Upper lobe of right lung (tissue), 1 donor: ENCODE measurements at regions not wholly inside any gene's neighbourhood (a gene's known extent, or its start where the extent isn't known, plus 50 kb on each side); places are given as distances from the start of the nearest gene placed in this dataset.

Experiments
- ATAC-seq: fragments of 200-7000 bp; cut with Tn5 transposase; one replicate; pipeline ENCODE4 v1.9.1; 2020; ENCODE audit warnings: mild to moderate bottlenecking, moderate library complexity
- DNase-seq: peaks from one replicate; pipeline ENCODE4 v3.0.0-alpha.2; 2020
- H3K27ac ChIP-seq: fragments of 200-600 bp; one replicate; pipeline ENCODE4 v1.8.0; 2022
- H3K27me3 ChIP-seq: fragments of 200-600 bp; one replicate; pipeline ENCODE4 v1.8.0; 2022; ENCODE audit warnings: mild to moderate bottlenecking
- H3K36me3 ChIP-seq: fragments of 200-600 bp; one replicate; pipeline ENCODE4 v1.8.0; 2022
- H3K4me1 ChIP-seq: fragments of 200-600 bp; one replicate; pipeline ENCODE4 v1.8.0; 2022
- H3K4me3 ChIP-seq: fragments of 200-600 bp; one replicate; pipeline ENCODE4 v1.8.0; 2022; ENCODE audit warnings: mild to moderate bottlenecking
- H3K9me3 ChIP-seq: fragments of 200-600 bp; one replicate; pipeline ENCODE4 v1.8.0; 2022
- CTCF ChIP-seq: fragments of 200-600 bp; IDR thresholded peaks from one replicate; pipeline ENCODE4 v1.8.0; 2022; ENCODE audit warnings: antibody characterized with exemption
- intact Hi-C: fragments of 100-400 bp; cut with DNase I; formaldehyde crosslinking; loops from one replicate; pipeline ENCODE4 v1.11.0; 2022
- donor health status: DM: no; HTN: yes; CAD: no; lungs with severe emphysema.

GRCh38 chr22:47715866-47716578 is 953.6 kb downstream of the TBC1D22A start:
- intact Hi-C loops: no loop called here
- Histone ChIP-seq H3K4me1 (no peaks in the 10 kb centered on the region), H3K27ac (no peak overlapping the region), H3K9me3 (no peaks in the 10 kb centered on the region), H3K27me3 (no peaks in the 10 kb centered on the region), H3K4me3 (no peak overlapping the region), H3K36me3 (no peaks in the 10 kb centered on the region)
- DNase-seq (no peak), ATAC-seq (no peak)
- no peak for TF ChIP-seq CTCF

GRCh38 chr22:47713941-47714340 is 951.5 kb downstream of the TBC1D22A start:
- H3K4me3 ChIP-seq: no peak overlapping the region
- H3K36me3 ChIP-seq: no peaks in the 10 kb centered on the region
- no peak overlapping the region for H3K27ac ChIP-seq
- DNase-seq (no peak), ATAC-seq (no peak)
- no peaks in the 10 kb centered on the region for H3K27me3 ChIP-seq
- TF ChIP-seq CTCF: no peak
- no peaks in the 10 kb centered on the region for H3K4me1 ChIP-seq
- intact Hi-C loops: no loop called here
- H3K9me3 ChIP-seq: no peaks in the 10 kb centered on the region

- H3K4me1 ChIP-seq: no peaks in the 10 kb centered on the region
- DNase-seq: no peak
- no peak for ATAC-seq
- peaks cover 4% of the 10 kb centered on the region for H3K27me3 ChIP-seq
- intact Hi-C loops: no loop called here
- no peak overlapping the region for H3K27ac ChIP-seq
- no peaks in the 10 kb centered on the region for H3K9me3 ChIP-seq
- H3K4me3 ChIP-seq: no peak overlapping the region
- H3K36me3 ChIP-seq: no peaks in the 10 kb centered on the region
- TF ChIP-seq CTCF: no peak
Measured at GRCh38 chr22:47710135-47710534, 947.7 kb downstream of the TBC1D22A start.

GRCh38 chr22:47705350-47705749 is 942.9 kb downstream of the TBC1D22A start:
- H3K4me1 ChIP-seq: no peaks in the 10 kb centered on the region
- ATAC-seq (no peak), DNase-seq (no peak)
- intact Hi-C loops: no loop called here
- H3K27me3 ChIP-seq: peaks cover 18% of the 10 kb centered on the region
- H3K27ac ChIP-seq: no peak overlapping the region
- no peak for TF ChIP-seq CTCF
- no peaks in the 10 kb centered on the region for H3K36me3 ChIP-seq
- no peak overlapping the region for H3K4me3 ChIP-seq
- H3K9me3 ChIP-seq: no peaks in the 10 kb centered on the region

GRCh38 chr22:47698906-47699305 is 936.5 kb downstream of the TBC1D22A start:
- H3K36me3 ChIP-seq: no peaks in the 10 kb centered on the region
- no peak overlapping the region for H3K27ac ChIP-seq
- no peaks in the 10 kb centered on the region for H3K4me1 ChIP-seq
- H3K27me3 ChIP-seq: peaks cover 7% of the 10 kb centered on the region
- no peaks in the 10 kb centered on the region for H3K9me3 ChIP-seq
- ATAC-seq (no peak), DNase-seq (no peak)
- no peak for TF ChIP-seq CTCF
- no peak overlapping the region for H3K4me3 ChIP-seq
- intact Hi-C loops: no loop called here

GRCh38 chr22:47697861-47698260 is 935.4 kb downstream of the TBC1D22A start:
- H3K36me3 ChIP-seq: no peaks in the 10 kb centered on the region
- H3K9me3 ChIP-seq: no peaks in the 10 kb centered on the region
- TF ChIP-seq CTCF: no peak
- H3K27me3 ChIP-seq: no peaks in the 10 kb centered on the region
- DNase-seq: no peak
- H3K4me3 ChIP-seq: no peak overlapping the region
- ATAC-seq: no peak
- no peaks in the 10 kb centered on the region for H3K4me1 ChIP-seq
- intact Hi-C loops: no loop called here
- no peak overlapping the region for H3K27ac ChIP-seq
